Neural cell (in vitro differentiated cells): ENCODE measurements at regions not wholly inside any gene's neighbourhood (a gene's known extent, or its start where the extent isn't known, plus 50 kb on each side); places are given as distances from the start of the nearest gene placed in this dataset.

Source experiments
- H2AFZ ChIP-seq: fragments of 200-600, 300-800 bp; sonication (generic), shearing (Covaris generic); 2 replicates; pipeline ENCODE4 v1.6.0; 2014; ENCODE audit warnings: low read depth, mild to moderate bottlenecking, antibody characterized with exemption, low read length, moderate library complexity
- H3F3A ChIP-seq: fragments of 200-600 bp; shearing (Covaris generic); 2 replicates; pipeline ENCODE4 v1.6.1; 2016; ENCODE audit warnings: mild to moderate bottlenecking, moderate library complexity, mixed read lengths, antibody characterized with exemption, low read length; ENCODE audit not compliant: insufficient read depth, poor library complexity, severe bottlenecking
- H3K27ac ChIP-seq: fragments of 200-600, 300-800 bp; sonication (generic), shearing (Covaris generic); 2 replicates; pipeline ENCODE4 v1.5.1; 2014; ENCODE audit warnings: mild to moderate bottlenecking, low read length, moderate library complexity
- H3K27me3 ChIP-seq: fragments of 300-800, 200-600 bp; sonication (generic), shearing (Covaris generic); 2 replicates; pipeline ENCODE4 v1.6.0; 2014; ENCODE audit warnings: mild to moderate bottlenecking, low read depth, low read length, moderate library complexity; ENCODE audit not compliant: insufficient read depth
- H3K36me3 ChIP-seq: fragments of 300-800, 200-600 bp; sonication (generic), shearing (Covaris generic); 2 replicates; pipeline ENCODE4 v1.5.1; 2014; ENCODE audit warnings: mild to moderate bottlenecking, antibody characterized with exemption, low read length, moderate library complexity; ENCODE audit not compliant: insufficient read depth
- H3K4me2 ChIP-seq: fragments of 300-800, 200-600 bp; sonication (generic), shearing (Covaris generic); 2 replicates; pipeline ENCODE4 v1.6.0; 2014; ENCODE audit warnings: mild to moderate bottlenecking, low read length
- H3K4me3 ChIP-seq: fragments of 300-800, 200-600 bp; sonication (generic), shearing (Covaris generic); 2 replicates; pipeline ENCODE4 v1.5.1; 2014; ENCODE audit warnings: mild to moderate bottlenecking, low read length, moderate library complexity
- H3K79me2 ChIP-seq: fragments of 200-600 bp; shearing (Covaris generic); replicated peaks from 2 replicates; pipeline ENCODE4 v1.6.0; 2014; ENCODE audit warnings: mild to moderate bottlenecking, low read length, moderate library complexity; ENCODE audit not compliant: insufficient read depth
- H3K9ac ChIP-seq: fragments of 300-800, 200-600 bp; sonication (generic), shearing (Covaris generic); 2 replicates; pipeline ENCODE4 v1.6.1; 2016; ENCODE audit warnings: mild to moderate bottlenecking, low read length, mixed read lengths
- H3K9me2 ChIP-seq: fragments of 200-600 bp; shearing (Covaris generic); 2 replicates; pipeline ENCODE4 v1.6.1; 2016; ENCODE audit warnings: mild to moderate bottlenecking, low read length, mixed read lengths; ENCODE audit not compliant: insufficient read depth
- H3K9me3 ChIP-seq: fragments of 200-600, 300-800 bp; sonication (generic), shearing (Covaris generic); 2 replicates; pipeline ENCODE4 v1.6.1; 2016; ENCODE audit warnings: mild to moderate bottlenecking, mixed run types, low read length, moderate library complexity, mixed read lengths
- H4K20me1 ChIP-seq: fragments of 200-600 bp; shearing (Covaris generic); 2 replicates; pipeline ENCODE4 v1.6.1; 2016; ENCODE audit warnings: mild to moderate bottlenecking, mixed run types; ENCODE audit not compliant: insufficient read depth
- CTCF ChIP-seq: fragments of 450-650 bp; IDR thresholded peaks from 2 replicates; pipeline ENCODE4 v1.5.1; 2014; ENCODE audit warnings: antibody characterized with exemption, mild to moderate bottlenecking, moderate library complexity; ENCODE audit not compliant: poor library complexity, severe bottlenecking
- EP300 ChIP-seq: fragments of 450-650 bp; conservative IDR thresholded peaks from 2 replicates; pipeline ENCODE4 v1.6.1; 2014; ENCODE audit warnings: antibody characterized with exemption, mild to moderate bottlenecking, moderate library complexity; ENCODE audit not compliant: poor library complexity, severe bottlenecking
- EZH2 ChIP-seq: fragments of 200-600, 300-800 bp; shearing (Covaris generic), sonication (generic); IDR thresholded peaks from 2 replicates; pipeline ENCODE4 v1.6.1; 2014; ENCODE audit warnings: antibody characterized with exemption, low read length, borderline replicate concordance, mild to moderate bottlenecking; ENCODE audit not compliant: insufficient read depth, poor library complexity, severe bottlenecking
- MXI1 ChIP-seq: fragments of 450-650 bp; conservative IDR thresholded peaks from 2 replicates; pipeline ENCODE4 v1.6.1; 2014; ENCODE audit warnings: antibody characterized with exemption, mild to moderate bottlenecking; ENCODE audit not compliant: poor library complexity, severe bottlenecking
- POLR2AphosphoS5 ChIP-seq: IDR thresholded peaks from 2 replicates; pipeline ENCODE4 v1.6.1; 2012
- RAD21 ChIP-seq: fragments of 450-650 bp; conservative IDR thresholded peaks from 2 replicates; pipeline ENCODE4 v1.6.1; 2014; ENCODE audit warnings: antibody characterized with exemption, mild to moderate bottlenecking, moderate library complexity
- REST ChIP-seq: IDR thresholded peaks from 2 replicates; pipeline ENCODE4 v1.6.1; 2012; ENCODE audit warnings: borderline replicate concordance
- SMC3 ChIP-seq: fragments of 450-650 bp; conservative IDR thresholded peaks from 2 replicates; pipeline ENCODE4 v1.6.1; 2014; ENCODE audit warnings: antibody characterized with exemption, mild to moderate bottlenecking, moderate library complexity; ENCODE audit not compliant: poor library complexity
- TAF1 ChIP-seq: IDR thresholded peaks from 2 replicates; pipeline ENCODE4 v1.6.1; 2012; ENCODE audit warnings: low read depth

- no peaks in the 10 kb centered on the region for H3K9me3 ChIP-seq
- H3K4me2 ChIP-seq, result no peak overlapping the region
- H3K27me3 ChIP-seq, result no peaks in the 10 kb centered on the region
- no peak overlapping the region for H3K9ac ChIP-seq
- H2AFZ ChIP-seq, result no peak overlapping the region
- H3K79me2 ChIP-seq, result no peaks in the 10 kb centered on the region
- no peaks in the 10 kb centered on the region for H3K9me2 ChIP-seq
- no peak overlapping the region for H3K27ac ChIP-seq
- H3K4me3 ChIP-seq, result no peak overlapping the region
- TF ChIP-seq EZH2 (no peak), CTCF (no peak), EP300 (no peak), MXI1 (no peak), POLR2AphosphoS5 (no peak), TAF1 (no peak), SMC3 (no peak), RAD21 (no peak), REST (no peak)
- no peaks in the 10 kb centered on the region for H3F3A ChIP-seq
- no peaks in the 10 kb centered on the region for H3K36me3 ChIP-seq
- H4K20me1 ChIP-seq, result no peaks in the 10 kb centered on the region
Measured at GRCh38 chr9:27802418-27802817, 229.1 kb upstream of the C9orf72 start.

GRCh38 chr9:27808864-27809263 is 235.6 kb upstream of the C9orf72 start:
- Histone ChIP-seq H3K36me3 (no peaks in the 10 kb centered on the region), H3K4me3 (no peak overlapping the region), H3K4me2 (no peak overlapping the region), H3K27me3 (no peaks in the 10 kb centered on the region), H4K20me1 (no peaks in the 10 kb centered on the region), H3K9me3 (no peaks in the 10 kb centered on the region), H3K27ac (no peak overlapping the region), H2AFZ (no peak overlapping the region), H3F3A (no peaks in the 10 kb centered on the region), H3K79me2 (no peaks in the 10 kb centered on the region), H3K9ac (no peak overlapping the region), H3K9me2 (no peaks in the 10 kb centered on the region)
- TF ChIP-seq RAD21 (no peak), POLR2AphosphoS5 (no peak), TAF1 (no peak), CTCF (no peak)
